OCI-LY7 (cell line): ENCODE measurements at regions not wholly inside any gene's neighbourhood (a gene's known extent, or its start where the extent isn't known, plus 50 kb on each side); places are given as distances from the start of the nearest gene placed in this dataset.

Source experiments
- BruUV-seq: library from RNA; stranded (reverse); fragments of 400-500 nt; replicated peaks from 2 replicates; lab custom pipeline; 2021; lab: Mats Ljungman, UMichigan
- CTCF ChIA-PET: fragments of 300-600 bp; sonication (Branson Sonifier 250); formaldehyde crosslinking; loops from one replicate; lab custom pipeline; 2022; ENCODE audit warnings: antibody characterized with exemption; ENCODE audit not compliant: unreplicated experiment; lab: Charles Lee
- POLR2A ChIA-PET: fragments of 300-600 bp; sonication (Branson Sonifier 250); formaldehyde crosslinking; loops from one replicate; lab custom pipeline; 2022; ENCODE audit warnings: antibody characterized with exemption; lab: Charles Lee
- DNase-seq: peaks from one replicate; pipeline ENCODE4 v3.0.0-alpha.2; 2015; ENCODE audit warnings: low spot score
- H2AFZ ChIP-seq: fragments of 200-600 bp; sonication (generic), shearing (Covaris generic); 2 replicates; pipeline ENCODE4 v1.6.1; 2014; ENCODE audit warnings: mild to moderate bottlenecking, antibody characterized with exemption, low read length, moderate library complexity
- H3K27ac ChIP-seq: fragments of 200-600 bp; sonication (generic); 2 replicates; pipeline ENCODE4 v1.5.1; 2014; ENCODE audit warnings: mixed run types, low read depth, mild to moderate bottlenecking, moderate library complexity, low read length, inconsistent platforms; ENCODE audit not compliant: poor library complexity, severe bottlenecking
- H3K36me3 ChIP-seq: fragments of 200-600 bp; sonication (generic); 2 replicates; pipeline ENCODE4 v1.6.1; 2014; ENCODE audit warnings: mild to moderate bottlenecking, antibody characterized with exemption, low read length, moderate library complexity, mixed read lengths; ENCODE audit not compliant: insufficient read depth
- H3K4me1 ChIP-seq: fragments of 200-600 bp; sonication (generic); 2 replicates; pipeline ENCODE4 v1.5.1; 2014; ENCODE audit warnings: mild to moderate bottlenecking, low read length; ENCODE audit not compliant: insufficient read depth, poor library complexity, severe bottlenecking
- H3K4me2 ChIP-seq: fragments of 200-600 bp; sonication (generic); 2 replicates; pipeline ENCODE4 v1.6.1; 2014; ENCODE audit warnings: mild to moderate bottlenecking, low read length
- H3K4me3 ChIP-seq: fragments of 200-600 bp; sonication (generic); 2 replicates; pipeline ENCODE4 v1.5.1; 2014; ENCODE audit warnings: mild to moderate bottlenecking, low read depth, low read length; ENCODE audit not compliant: poor library complexity, severe bottlenecking
- H3K79me2 ChIP-seq: fragments of 200-600 bp; sonication (generic); 2 replicates; pipeline ENCODE4 v1.6.1; 2016; ENCODE audit warnings: low read depth, mild to moderate bottlenecking, low read length, moderate library complexity, mixed read lengths; ENCODE audit not compliant: insufficient read depth
- H3K9me2 ChIP-seq: fragments of 200-600 bp; sonication (generic); 2 replicates; pipeline ENCODE4 v1.6.1; 2016; ENCODE audit warnings: mild to moderate bottlenecking, low read length, mixed read lengths; ENCODE audit not compliant: insufficient read depth
- H3K9me3 ChIP-seq: fragments of 200-600 bp; sonication (generic); 2 replicates; pipeline ENCODE4 v1.6.1; 2014; ENCODE audit warnings: mild to moderate bottlenecking, mixed run types, low read length, mixed read lengths
- H4K20me1 ChIP-seq: fragments of 200-600 bp; sonication (generic); 2 replicates; pipeline ENCODE4 v1.6.1; 2014; ENCODE audit warnings: mild to moderate bottlenecking, antibody characterized with exemption, low read length, moderate library complexity, mixed read lengths; ENCODE audit not compliant: insufficient read depth
- EZH2phosphoT487 ChIP-seq: fragments of 200-600 bp; sonication (generic); IDR thresholded peaks from 2 replicates; pipeline ENCODE4 v1.6.1; 2018; ENCODE audit warnings: low read depth, borderline replicate concordance, mild to moderate bottlenecking, mixed run types, antibody characterized with exemption, low read length, moderate library complexity, mixed read lengths
- intact Hi-C: fragments of 100-400 bp; cut with micrococcal nuclease; formaldehyde crosslinking; loops from one replicate; pipeline ENCODE4 v1.10.0; 2022; ENCODE audit not compliant: unreplicated experiment
- TF ChIP-seq, protein P1 (sequence below): fragments of 200-600 bp; sonication (generic); conservative IDR thresholded peaks from 2 replicates; pipeline ENCODE4 v1.5.1; 2014; ENCODE audit warnings: mild to moderate bottlenecking, antibody characterized with exemption, low read length, moderate library complexity, mixed read lengths

- no peak for DNase-seq
- ChIA-PET CTCF (no interaction called here), POLR2A (no interaction called here)
- intact Hi-C loops, result no loop called here
- Histone ChIP-seq H3K79me2 (no peaks in the 10 kb centered on the region), H3K9me2 (no peaks in the 10 kb centered on the region), H4K20me1 (no peaks in the 10 kb centered on the region), H3K27ac (no peak overlapping the region), H3K9me3 (no peaks in the 10 kb centered on the region), H3K4me1 (no peaks in the 10 kb centered on the region), H3K36me3 (no peaks in the 10 kb centered on the region), H3K4me3 (no peak overlapping the region), H3K4me2 (no peak overlapping the region), H2AFZ (no peak overlapping the region)
- no TSS peak for BruUV-seq
- no peak for TF ChIP-seq EZH2phosphoT487
- TF ChIP-seq, protein P1, sequence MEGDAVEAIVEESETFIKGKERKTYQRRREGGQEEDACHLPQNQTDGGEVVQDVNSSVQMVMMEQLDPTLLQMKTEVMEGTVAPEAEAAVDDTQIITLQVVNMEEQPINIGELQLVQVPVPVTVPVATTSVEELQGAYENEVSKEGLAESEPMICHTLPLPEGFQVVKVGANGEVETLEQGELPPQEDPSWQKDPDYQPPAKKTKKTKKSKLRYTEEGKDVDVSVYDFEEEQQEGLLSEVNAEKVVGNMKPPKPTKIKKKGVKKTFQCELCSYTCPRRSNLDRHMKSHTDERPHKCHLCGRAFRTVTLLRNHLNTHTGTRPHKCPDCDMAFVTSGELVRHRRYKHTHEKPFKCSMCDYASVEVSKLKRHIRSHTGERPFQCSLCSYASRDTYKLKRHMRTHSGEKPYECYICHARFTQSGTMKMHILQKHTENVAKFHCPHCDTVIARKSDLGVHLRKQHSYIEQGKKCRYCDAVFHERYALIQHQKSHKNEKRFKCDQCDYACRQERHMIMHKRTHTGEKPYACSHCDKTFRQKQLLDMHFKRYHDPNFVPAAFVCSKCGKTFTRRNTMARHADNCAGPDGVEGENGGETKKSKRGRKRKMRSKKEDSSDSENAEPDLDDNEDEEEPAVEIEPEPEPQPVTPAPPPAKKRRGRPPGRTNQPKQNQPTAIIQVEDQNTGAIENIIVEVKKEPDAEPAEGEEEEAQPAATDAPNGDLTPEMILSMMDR, result no peak
Measured at GRCh38 chr12:46580445-46580844, 207.9 kb upstream of the SLC38A2 start.

- ChIA-PET POLR2A (interaction anchor here (0.6 kb wide), 1 partner anchor 607 kb away, joined by 3 read pairs; no protein-coding TSS in a partner anchor), CTCF (no interaction called here)
- Histone ChIP-seq H3K4me3 (no peak overlapping the region), H3K36me3 (no peaks in the 10 kb centered on the region), H3K79me2 (no peaks in the 10 kb centered on the region), H4K20me1 (no peaks in the 10 kb centered on the region), H3K4me1 (no peaks in the 10 kb centered on the region), H3K27ac (no peak overlapping the region), H3K9me3 (no peaks in the 10 kb centered on the region), H3K4me2 (no peak overlapping the region), H3K9me2 (no peaks in the 10 kb centered on the region), H2AFZ (no peak overlapping the region)
- BruUV-seq, result no TSS peak
- no peak for DNase-seq
- TF ChIP-seq, protein P1, result no peak
- TF ChIP-seq EZH2phosphoT487, result no peak
- intact Hi-C loops, result no loop called here
Measured at GRCh38 chr12:46579474-46579873, 206.9 kb upstream of the SLC38A2 start.

DNA sequence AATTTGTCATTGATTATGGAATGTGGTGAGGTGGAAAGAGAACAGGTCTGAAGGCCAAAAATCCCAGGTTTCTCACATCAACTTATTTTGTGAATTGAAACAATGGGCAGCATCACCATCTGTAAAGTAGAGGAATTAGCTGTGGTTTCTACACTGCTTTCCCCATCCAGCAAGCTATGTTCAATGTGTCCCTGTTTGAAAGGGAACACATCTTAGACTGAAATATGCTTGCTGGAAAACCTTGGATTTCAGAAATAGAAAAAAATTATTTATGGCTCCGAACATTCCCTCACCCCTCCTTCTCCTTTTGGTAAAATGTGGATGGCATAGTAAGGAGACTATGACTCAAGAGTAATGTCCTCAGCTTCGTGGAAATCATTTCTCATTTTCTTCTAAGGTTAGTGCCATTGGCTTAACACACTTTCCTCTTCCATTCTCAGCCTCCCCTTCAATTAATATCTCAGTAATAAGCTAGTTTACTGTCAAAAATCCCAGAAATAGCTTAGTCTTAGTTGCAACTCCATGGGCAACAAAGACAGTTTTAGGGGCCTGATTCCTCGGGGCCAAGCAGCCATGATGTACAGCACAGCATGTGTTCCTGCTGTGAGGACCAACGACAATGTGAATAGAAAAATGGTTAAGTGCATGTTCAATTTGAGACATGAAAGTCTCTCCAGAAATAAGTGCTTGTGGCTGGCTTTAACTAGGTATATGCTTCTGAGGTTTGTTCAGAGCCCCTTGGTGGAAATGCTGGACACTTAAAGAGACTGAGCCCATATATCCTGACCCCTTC, 205.8 kb upstream of the SLC38A2 start:
- CTCF ChIA-PET, result no interaction called here
- H3K27ac ChIP-seq, result no peak overlapping the region
- DNase-seq, result no peak
- POLR2A ChIA-PET, result interaction anchor here (0.6 kb wide), 1 partner anchor 89 kb away, joined by 3 read pairs; no protein-coding TSS in a partner anchor
- H3K4me1 ChIP-seq, result no peaks in the 10 kb centered on the region
- no peaks in the 10 kb centered on the region for H3K9me3 ChIP-seq
- no peaks in the 10 kb centered on the region for H3K79me2 ChIP-seq
- H3K9me2 ChIP-seq, result no peaks in the 10 kb centered on the region
- no peak overlapping the region for H3K4me3 ChIP-seq
- TF ChIP-seq EZH2phosphoT487, result no peak
- TF ChIP-seq, protein P1, result no peak
- intact Hi-C loops, result no loop called here
- no peaks in the 10 kb centered on the region for H3K36me3 ChIP-seq
- H2AFZ ChIP-seq, result no peak overlapping the region
- H3K4me2 ChIP-seq, result no peak overlapping the region
- BruUV-seq, result no TSS peak
- no peaks in the 10 kb centered on the region for H4K20me1 ChIP-seq
